H9 (cell line): ENCODE measurements at regions not wholly inside any gene's neighbourhood (a gene's known extent, or its start where the extent isn't known, plus 50 kb on each side); places are given as distances from the start of the nearest gene placed in this dataset.

Source experiments
- DNase-seq: peaks from one replicate; pipeline ENCODE4 v3.0.0-alpha.2; 2017
- H2AFZ ChIP-seq: one replicate; pipeline ENCODE4 v1.6.1; 2013; ENCODE audit warnings: mild to moderate bottlenecking, low read length, control low read depth, moderate library complexity
- H2AK5ac ChIP-seq: 2 replicates; pipeline ENCODE4 v1.6.1; 2013; ENCODE audit warnings: low read length, control low read depth, mixed read lengths; ENCODE audit not compliant: insufficient read length
- H2BK120ac ChIP-seq: one replicate; pipeline ENCODE4 v1.6.1; 2013; ENCODE audit warnings: low read depth, mild to moderate bottlenecking, low read length, control low read depth, inconsistent platforms; ENCODE audit not compliant: poor library complexity, severe bottlenecking
- H2BK12ac ChIP-seq: 2 replicates; pipeline ENCODE4 v1.6.1; 2013; ENCODE audit warnings: low read length, control low read depth, mixed read lengths, low read depth; ENCODE audit not compliant: insufficient read length
- H2BK15ac ChIP-seq: 2 replicates; pipeline ENCODE4 v1.6.1; 2013; ENCODE audit warnings: low read depth, low read length, control low read depth
- H2BK20ac ChIP-seq: one replicate; pipeline ENCODE4 v1.6.1; 2013; ENCODE audit warnings: low read depth, mild to moderate bottlenecking, low read length, control low read depth, inconsistent platforms; ENCODE audit not compliant: poor library complexity, severe bottlenecking
- H2BK5ac ChIP-seq: 2 replicates; pipeline ENCODE4 v1.6.1; 2013; ENCODE audit warnings: low read length, control low read depth, mixed read lengths; ENCODE audit not compliant: insufficient read length
- H3K14ac ChIP-seq: 2 replicates; pipeline ENCODE4 v1.6.1; 2013; ENCODE audit warnings: low read length, control low read depth; ENCODE audit not compliant: insufficient read depth
- H3K18ac ChIP-seq: 2 replicates; pipeline ENCODE4 v1.6.1; 2013; ENCODE audit warnings: low read depth, mild to moderate bottlenecking, mixed read lengths, low read length, control low read depth; ENCODE audit not compliant: insufficient read length
- H3K23ac ChIP-seq: 2 replicates; pipeline ENCODE4 v1.6.1; 2013; ENCODE audit warnings: low read length, control low read depth, mixed read lengths, low read depth; ENCODE audit not compliant: insufficient read length
- H3K23me2 ChIP-seq: 2 replicates; pipeline ENCODE4 v1.6.1; 2013; ENCODE audit warnings: low read depth, mild to moderate bottlenecking, mixed read lengths, low read length, control low read depth; ENCODE audit not compliant: insufficient read length, poor library complexity, severe bottlenecking
- H3K27ac ChIP-seq: 2 replicates; pipeline ENCODE4 v1.5.1; 2013; ENCODE audit warnings: low read length, control low read depth, mixed read lengths, low read depth; ENCODE audit not compliant: insufficient read length
- H3K27me3 ChIP-seq: 2 replicates; pipeline ENCODE4 v1.6.1; 2013; ENCODE audit warnings: low read length, control low read depth, inconsistent platforms; ENCODE audit not compliant: insufficient read depth
- H3K4ac ChIP-seq: 2 replicates; pipeline ENCODE4 v1.6.1; 2013; ENCODE audit warnings: low read depth, mild to moderate bottlenecking, control low read depth, inconsistent platforms, low read length, moderate library complexity
- H3K4me1 ChIP-seq: 2 replicates; pipeline ENCODE4 v1.6.1; 2013; ENCODE audit warnings: low read length, control low read depth, inconsistent platforms; ENCODE audit not compliant: insufficient read depth
- H3K4me2 ChIP-seq: 2 replicates; pipeline ENCODE4 v1.6.1; 2013; ENCODE audit warnings: low read length, control low read depth, mixed read lengths; ENCODE audit not compliant: insufficient read length, insufficient read depth
- H3K56ac ChIP-seq: 2 replicates; pipeline ENCODE4 v1.6.1; 2013; ENCODE audit warnings: low read depth, mild to moderate bottlenecking, mixed read lengths, low read length, control low read depth; ENCODE audit not compliant: insufficient read length
- H3K79me1 ChIP-seq: 2 replicates; pipeline ENCODE4 v1.6.1; 2013; ENCODE audit warnings: low read depth, mild to moderate bottlenecking, moderate library complexity, low read length, control low read depth, inconsistent platforms; ENCODE audit not compliant: insufficient read depth, poor library complexity, severe bottlenecking
- H3K79me2 ChIP-seq: 2 replicates; pipeline ENCODE4 v1.6.1; 2013; ENCODE audit warnings: low read length, control low read depth, inconsistent platforms; ENCODE audit not compliant: insufficient read depth
- H3K9ac ChIP-seq: 2 replicates; pipeline ENCODE4 v1.6.1; 2013; ENCODE audit warnings: low read length, control low read depth, mixed read lengths; ENCODE audit not compliant: insufficient read length; ENCODE audit errors: extremely low read depth
- H3K9me3 ChIP-seq: one replicate; pipeline ENCODE4 v1.6.1; 2013; ENCODE audit warnings: low read depth, low read length, inconsistent platforms; ENCODE audit not compliant: control insufficient read depth
- H3T11ph ChIP-seq: one replicate; pipeline ENCODE4 v1.6.1; 2013; ENCODE audit warnings: mild to moderate bottlenecking, low read length, control low read depth, inconsistent platforms
- H4K20me1 ChIP-seq: one replicate; pipeline ENCODE4 v1.6.1; 2013; ENCODE audit not compliant: control insufficient read depth, insufficient read length, insufficient read depth
- H4K5ac ChIP-seq: 2 replicates; pipeline ENCODE4 v1.6.1; 2013; ENCODE audit warnings: low read depth, mild to moderate bottlenecking, mixed read lengths, low read length, control low read depth; ENCODE audit not compliant: insufficient read length
- H4K8ac ChIP-seq: replicated peaks from 2 replicates; pipeline ENCODE4 v1.6.1; 2013; ENCODE audit warnings: low read length, control low read depth, mixed read lengths, low read depth; ENCODE audit not compliant: insufficient read length
- H4K91ac ChIP-seq: 2 replicates; pipeline ENCODE4 v1.6.1; 2013; ENCODE audit warnings: low read depth, mild to moderate bottlenecking, moderate library complexity, mixed read lengths, low read length, control low read depth; ENCODE audit not compliant: insufficient read length
- H3K27ac Mint-ChIP-seq, 3 experiments: 2 replicates in 2 of 3; 3 replicates in 1 of 3; pipeline ENCODE4 v1.8.0; 2020 to 2021; ENCODE audit warnings: mixed read lengths in 3 of 3, mild to moderate bottlenecking in 1 of 3, moderate library complexity in 1 of 3
- H3K27me3 Mint-ChIP-seq: 2 replicates; pipeline ENCODE4 v1.8.0; 2021; ENCODE audit warnings: low read depth, mild to moderate bottlenecking, moderate library complexity, mixed read lengths
- H3K36me3 Mint-ChIP-seq, 3 experiments: 2 replicates in 2 of 3; 3 replicates in 1 of 3; pipeline ENCODE4 v1.8.0; 2020 to 2021; ENCODE audit warnings: low read depth in 3 of 3, mixed read lengths in 3 of 3; ENCODE audit not compliant: insufficient read depth in 1 of 3
- H3K4me1 Mint-ChIP-seq, 2 experiments: 2 replicates each; pipeline ENCODE4 v1.8.0; 2020; ENCODE audit warnings: mixed read lengths in 2 of 2
- H3K4me3 Mint-ChIP-seq, 2 experiments: 2 replicates in 1 of 2; 3 replicates in 1 of 2; pipeline ENCODE4 v1.8.0; 2020 to 2021; ENCODE audit warnings: mild to moderate bottlenecking in 2 of 2, mixed read lengths in 2 of 2, moderate library complexity in 1 of 2
- H3K9me3 Mint-ChIP-seq, 2 experiments: 2 replicates in 1 of 2; 3 replicates in 1 of 2; pipeline ENCODE4 v1.8.0; 2020; ENCODE audit warnings: mild to moderate bottlenecking in 2 of 2, mixed read lengths in 2 of 2, moderate library complexity in 1 of 2
- WGBS: extraction: QIAGEN DNeasy Blood & Tissue Kit; methylation state at CpG from one replicate; pipeline ENCODE4 v1.1.7; 2013; ENCODE audit warnings: missing lambda C conversion rate, low lambda C conversion rate, mixed read lengths; ENCODE audit not compliant: insufficient read length; ENCODE audit errors: extremely low coverage; 5-methylcytosine and 5-hydroxymethylcytosine counted together
- TF ChIP-seq, protein P1 (sequence below): fragments of 200-600 bp; sonication (generic); conservative IDR thresholded peaks from 3 replicates; pipeline ENCODE4 v1.8.0; 2021; ENCODE audit warnings: antibody characterized with exemption, mild to moderate bottlenecking

DNA sequence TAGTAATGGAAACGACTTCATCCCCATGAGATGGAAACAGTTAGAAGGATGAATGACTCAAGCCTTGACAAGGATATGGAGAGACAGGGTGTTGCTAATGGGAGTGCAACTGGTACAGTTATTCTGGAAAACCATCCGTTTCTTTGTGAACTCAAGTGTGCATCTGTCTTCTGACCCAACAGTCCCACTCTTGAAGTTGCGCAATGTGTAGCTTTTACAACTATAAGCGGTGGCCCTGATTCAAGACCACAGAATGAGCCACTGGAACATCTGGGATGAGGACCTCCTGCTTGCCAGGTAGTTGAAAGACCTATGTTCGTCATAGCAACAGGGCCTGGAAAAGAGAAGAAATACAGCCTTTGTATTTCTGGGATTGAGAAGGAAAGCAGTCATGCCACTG is 115.8 kb upstream of the GMDS start:
- Histone ChIP-seq H3K27me3 (no peaks in the 10 kb centered on the region), H4K8ac (no peak overlapping the region)

More for the DNA sequence above, 115.8 kb upstream of the GMDS start:
- TF ChIP-seq, protein P1, sequence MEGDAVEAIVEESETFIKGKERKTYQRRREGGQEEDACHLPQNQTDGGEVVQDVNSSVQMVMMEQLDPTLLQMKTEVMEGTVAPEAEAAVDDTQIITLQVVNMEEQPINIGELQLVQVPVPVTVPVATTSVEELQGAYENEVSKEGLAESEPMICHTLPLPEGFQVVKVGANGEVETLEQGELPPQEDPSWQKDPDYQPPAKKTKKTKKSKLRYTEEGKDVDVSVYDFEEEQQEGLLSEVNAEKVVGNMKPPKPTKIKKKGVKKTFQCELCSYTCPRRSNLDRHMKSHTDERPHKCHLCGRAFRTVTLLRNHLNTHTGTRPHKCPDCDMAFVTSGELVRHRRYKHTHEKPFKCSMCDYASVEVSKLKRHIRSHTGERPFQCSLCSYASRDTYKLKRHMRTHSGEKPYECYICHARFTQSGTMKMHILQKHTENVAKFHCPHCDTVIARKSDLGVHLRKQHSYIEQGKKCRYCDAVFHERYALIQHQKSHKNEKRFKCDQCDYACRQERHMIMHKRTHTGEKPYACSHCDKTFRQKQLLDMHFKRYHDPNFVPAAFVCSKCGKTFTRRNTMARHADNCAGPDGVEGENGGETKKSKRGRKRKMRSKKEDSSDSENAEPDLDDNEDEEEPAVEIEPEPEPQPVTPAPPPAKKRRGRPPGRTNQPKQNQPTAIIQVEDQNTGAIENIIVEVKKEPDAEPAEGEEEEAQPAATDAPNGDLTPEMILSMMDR: no peak
- H4K20me1 ChIP-seq: no peaks in the 10 kb centered on the region
- H3K9ac ChIP-seq: no peak overlapping the region
- H2BK15ac ChIP-seq: no peak overlapping the region
- H3K56ac ChIP-seq: no peak overlapping the region
- H2AFZ ChIP-seq: no peak overlapping the region
- H3K9me3 ChIP-seq: no peaks in the 10 kb centered on the region
- H3K27ac Mint-ChIP-seq: no peak overlapping the region
- H3K14ac ChIP-seq: no peak overlapping the region
- no peaks in the 10 kb centered on the region for H3K79me1 ChIP-seq
- no peak overlapping the region for H2BK12ac ChIP-seq
- H3K36me3 Mint-ChIP-seq: no peaks in the 10 kb centered on the region
- no peaks in the 10 kb centered on the region for H3K9me3 Mint-ChIP-seq
- H4K91ac ChIP-seq: no peak overlapping the region
- no peaks in the 10 kb centered on the region for H3K4me1 Mint-ChIP-seq
- H3K4me3 Mint-ChIP-seq: no peak overlapping the region
- H3K18ac ChIP-seq: no peak overlapping the region
- no peaks in the 10 kb centered on the region for H3K4me1 ChIP-seq
- H2BK120ac ChIP-seq: no peak overlapping the region
- no peak overlapping the region for H2AK5ac ChIP-seq
- DNase-seq: no peak
- no peak overlapping the region for H3K4me2 ChIP-seq
- no peak overlapping the region for H3K23ac ChIP-seq
- no CpG with 5 or more reads among the region's 5 CpGs for WGBS
- no peak overlapping the region for H2BK5ac ChIP-seq
- H3K23me2 ChIP-seq: no peaks in the 10 kb centered on the region
- H4K5ac ChIP-seq: no peak overlapping the region
- peaks cover 2% of the 10 kb centered on the region; the same call in 1 of the 2 replicates for H3K27me3 Mint-ChIP-seq
- no peak overlapping the region for H3K27ac ChIP-seq
- H3K4ac ChIP-seq: no peak overlapping the region
- H3K79me2 ChIP-seq: no peaks in the 10 kb centered on the region
- no peak overlapping the region for H2BK20ac ChIP-seq
- no peak overlapping the region for H3T11ph ChIP-seq
